ENCODE measurements at regions not wholly inside any gene's neighbourhood (a gene's known extent, or its start where the extent isn't known, plus 50 kb on each side); places are given as distances from the start of the nearest gene placed in this dataset.

GRCh38 chr2:224185023-224185601 lies 146.0 kb upstream of the SERPINE2 start:
- Histone ChIP-seq H3K4me1 (no peaks in the 10 kb centered on the region), H3K27me3 (ENCODE audit: insufficient read depth in 3 of 3, low read length in 2 of 3) (no peaks in the 10 kb centered on the region), H3K4me3 (no peak overlapping the region), H3K27ac (no peak overlapping the region), H3K36me3 (ENCODE audit: insufficient read depth in 1 of 2, low read depth in 1 of 2) (no peaks in the 10 kb centered on the region), H3K9me3 (peaks cover 3% of the 10 kb centered on the region)
- no peak for ATAC-seq
- TF ChIP-seq CTCF (IDR thresholded peaks at IDR 0.05): no peak
- no peak for DNase-seq
- intact Hi-C loops (cut with DNase I): no loop called here
- 67 to 72% (median 67%) methylated on average over 4 of the region's 4 CpGs for WGBS, 3 donors

GRCh38 chr2:224183086-224183485 lies 144.0 kb upstream of the SERPINE2 start:
- TF ChIP-seq CTCF (IDR thresholded peaks at IDR 0.05): no peak
- H3K27me3 ChIP-seq (ENCODE audit: insufficient read depth in 3 of 3, low read length in 2 of 3): no peaks in the 10 kb centered on the region
- ATAC-seq: no peak
- no peaks in the 10 kb centered on the region for H3K4me1 ChIP-seq
- H3K27ac ChIP-seq: no peak overlapping the region
- H3K4me3 ChIP-seq: no peak overlapping the region
- 70 to 75% (median 71%) methylated on average over 3 of the region's 3 CpGs for WGBS, 3 donors
- intact Hi-C loops (cut with DNase I): no loop called here
- no peak for DNase-seq
- H3K9me3 ChIP-seq: peaks cover 3% of the 10 kb centered on the region
- H3K36me3 ChIP-seq (ENCODE audit: insufficient read depth in 1 of 2, low read depth in 1 of 2): no peaks in the 10 kb centered on the region

GRCh38 chr2:224182498-224182897 lies 143.4 kb upstream of the SERPINE2 start:
- no peak overlapping the region for H3K4me3 ChIP-seq
- H3K27ac ChIP-seq: no peak overlapping the region
- H3K9me3 ChIP-seq: peaks cover 3% of the 10 kb centered on the region
- ATAC-seq (no peak), DNase-seq (no peak)
- no peaks in the 10 kb centered on the region for H3K4me1 ChIP-seq
- 87 to 94% (median 91%) methylated on average over 3 of the region's 3 CpGs for WGBS, 3 donors
- intact Hi-C loops (cut with DNase I): no loop called here
- TF ChIP-seq CTCF (IDR thresholded peaks at IDR 0.05): no peak
- no peaks in the 10 kb centered on the region for H3K36me3 ChIP-seq (ENCODE audit: insufficient read depth in 1 of 2, low read depth in 1 of 2)
- no peaks in the 10 kb centered on the region for H3K27me3 ChIP-seq (ENCODE audit: insufficient read depth in 3 of 3, low read length in 2 of 3)

GRCh38 chr2:224181534-224182155 lies 142.6 kb upstream of the SERPINE2 start:
- H3K4me1 ChIP-seq: no peaks in the 10 kb centered on the region
- no peak for TF ChIP-seq CTCF (IDR thresholded peaks at IDR 0.05)
- no peak overlapping the region for H3K4me3 ChIP-seq
- no peaks in the 10 kb centered on the region for H3K36me3 ChIP-seq (ENCODE audit: insufficient read depth in 1 of 2, low read depth in 1 of 2)
- 88 to 92% (median 90%) methylated on average over 6 of the region's 6 CpGs for WGBS, 3 donors
- H3K27ac ChIP-seq: no peak overlapping the region
- intact Hi-C loops (cut with DNase I): no loop called here
- ATAC-seq: no peak
- no peak for DNase-seq
- H3K9me3 ChIP-seq: peaks cover under 1% of the 10 kb centered on the region
- no peaks in the 10 kb centered on the region for H3K27me3 ChIP-seq (ENCODE audit: insufficient read depth in 3 of 3, low read length in 2 of 3)

GRCh38 chr2:224180810-224181209 lies 141.7 kb upstream of the SERPINE2 start:
- Histone ChIP-seq H3K36me3 (ENCODE audit: insufficient read depth in 1 of 2, low read depth in 1 of 2) (no peaks in the 10 kb centered on the region), H3K4me3 (no peak overlapping the region), H3K27me3 (ENCODE audit: insufficient read depth in 3 of 3, low read length in 2 of 3) (no peaks in the 10 kb centered on the region), H3K9me3 (no peaks in the 10 kb centered on the region), H3K27ac (no peak overlapping the region), H3K4me1 (no peaks in the 10 kb centered on the region)
- intact Hi-C loops (cut with DNase I): no loop called here
- ATAC-seq: no peak
- TF ChIP-seq CTCF (IDR thresholded peaks at IDR 0.05): no peak
- WGBS, 3 donors: 36 to 67% (median 43%) methylated on average over 4 of the region's 4 CpGs
- no peak for DNase-seq

All from psoas muscle (tissue), 7 donors.